Neural cell (in vitro differentiated cells): ENCODE measurements at regions not wholly inside any gene's neighbourhood (a gene's known extent, or its start where the extent isn't known, plus 50 kb on each side); places are given as distances from the start of the nearest gene placed in this dataset.

ENCODE experiments used
- H2AFZ ChIP-seq: fragments of 200-600, 300-800 bp; sonication (generic), shearing (Covaris generic); 2 replicates; pipeline ENCODE4 v1.6.0; 2014; ENCODE audit warnings: low read depth, mild to moderate bottlenecking, antibody characterized with exemption, low read length, moderate library complexity
- H3F3A ChIP-seq: fragments of 200-600 bp; shearing (Covaris generic); 2 replicates; pipeline ENCODE4 v1.6.1; 2016; ENCODE audit warnings: mild to moderate bottlenecking, moderate library complexity, mixed read lengths, antibody characterized with exemption, low read length; ENCODE audit not compliant: insufficient read depth, poor library complexity, severe bottlenecking
- H3K27ac ChIP-seq: fragments of 200-600, 300-800 bp; sonication (generic), shearing (Covaris generic); 2 replicates; pipeline ENCODE4 v1.5.1; 2014; ENCODE audit warnings: mild to moderate bottlenecking, low read length, moderate library complexity
- H3K27me3 ChIP-seq: fragments of 300-800, 200-600 bp; sonication (generic), shearing (Covaris generic); 2 replicates; pipeline ENCODE4 v1.6.0; 2014; ENCODE audit warnings: mild to moderate bottlenecking, low read depth, low read length, moderate library complexity; ENCODE audit not compliant: insufficient read depth
- H3K36me3 ChIP-seq: fragments of 300-800, 200-600 bp; sonication (generic), shearing (Covaris generic); 2 replicates; pipeline ENCODE4 v1.5.1; 2014; ENCODE audit warnings: mild to moderate bottlenecking, antibody characterized with exemption, low read length, moderate library complexity; ENCODE audit not compliant: insufficient read depth
- H3K4me2 ChIP-seq: fragments of 300-800, 200-600 bp; sonication (generic), shearing (Covaris generic); 2 replicates; pipeline ENCODE4 v1.6.0; 2014; ENCODE audit warnings: mild to moderate bottlenecking, low read length
- H3K4me3 ChIP-seq: fragments of 300-800, 200-600 bp; sonication (generic), shearing (Covaris generic); 2 replicates; pipeline ENCODE4 v1.5.1; 2014; ENCODE audit warnings: mild to moderate bottlenecking, low read length, moderate library complexity
- H3K79me2 ChIP-seq: fragments of 200-600 bp; shearing (Covaris generic); replicated peaks from 2 replicates; pipeline ENCODE4 v1.6.0; 2014; ENCODE audit warnings: mild to moderate bottlenecking, low read length, moderate library complexity; ENCODE audit not compliant: insufficient read depth
- H3K9ac ChIP-seq: fragments of 300-800, 200-600 bp; sonication (generic), shearing (Covaris generic); 2 replicates; pipeline ENCODE4 v1.6.1; 2016; ENCODE audit warnings: mild to moderate bottlenecking, low read length, mixed read lengths
- H3K9me2 ChIP-seq: fragments of 200-600 bp; shearing (Covaris generic); 2 replicates; pipeline ENCODE4 v1.6.1; 2016; ENCODE audit warnings: mild to moderate bottlenecking, low read length, mixed read lengths; ENCODE audit not compliant: insufficient read depth
- H3K9me3 ChIP-seq: fragments of 200-600, 300-800 bp; sonication (generic), shearing (Covaris generic); 2 replicates; pipeline ENCODE4 v1.6.1; 2016; ENCODE audit warnings: mild to moderate bottlenecking, mixed run types, low read length, moderate library complexity, mixed read lengths
- H4K20me1 ChIP-seq: fragments of 200-600 bp; shearing (Covaris generic); 2 replicates; pipeline ENCODE4 v1.6.1; 2016; ENCODE audit warnings: mild to moderate bottlenecking, mixed run types; ENCODE audit not compliant: insufficient read depth
- CTCF ChIP-seq: fragments of 450-650 bp; IDR thresholded peaks from 2 replicates; pipeline ENCODE4 v1.5.1; 2014; ENCODE audit warnings: antibody characterized with exemption, mild to moderate bottlenecking, moderate library complexity; ENCODE audit not compliant: poor library complexity, severe bottlenecking
- EP300 ChIP-seq: fragments of 450-650 bp; conservative IDR thresholded peaks from 2 replicates; pipeline ENCODE4 v1.6.1; 2014; ENCODE audit warnings: antibody characterized with exemption, mild to moderate bottlenecking, moderate library complexity; ENCODE audit not compliant: poor library complexity, severe bottlenecking
- EZH2 ChIP-seq: fragments of 200-600, 300-800 bp; shearing (Covaris generic), sonication (generic); IDR thresholded peaks from 2 replicates; pipeline ENCODE4 v1.6.1; 2014; ENCODE audit warnings: antibody characterized with exemption, low read length, borderline replicate concordance, mild to moderate bottlenecking; ENCODE audit not compliant: insufficient read depth, poor library complexity, severe bottlenecking
- MXI1 ChIP-seq: fragments of 450-650 bp; conservative IDR thresholded peaks from 2 replicates; pipeline ENCODE4 v1.6.1; 2014; ENCODE audit warnings: antibody characterized with exemption, mild to moderate bottlenecking; ENCODE audit not compliant: poor library complexity, severe bottlenecking
- POLR2AphosphoS5 ChIP-seq: IDR thresholded peaks from 2 replicates; pipeline ENCODE4 v1.6.1; 2012
- RAD21 ChIP-seq: fragments of 450-650 bp; conservative IDR thresholded peaks from 2 replicates; pipeline ENCODE4 v1.6.1; 2014; ENCODE audit warnings: antibody characterized with exemption, mild to moderate bottlenecking, moderate library complexity
- REST ChIP-seq: IDR thresholded peaks from 2 replicates; pipeline ENCODE4 v1.6.1; 2012; ENCODE audit warnings: borderline replicate concordance
- SMC3 ChIP-seq: fragments of 450-650 bp; conservative IDR thresholded peaks from 2 replicates; pipeline ENCODE4 v1.6.1; 2014; ENCODE audit warnings: antibody characterized with exemption, mild to moderate bottlenecking, moderate library complexity; ENCODE audit not compliant: poor library complexity
- TAF1 ChIP-seq: IDR thresholded peaks from 2 replicates; pipeline ENCODE4 v1.6.1; 2012; ENCODE audit warnings: low read depth

- H3K79me2 ChIP-seq, result no peaks in the 10 kb centered on the region
- H3K27ac ChIP-seq, result no peak overlapping the region
- H3K9ac ChIP-seq, result no peak overlapping the region
- H2AFZ ChIP-seq, result no peak overlapping the region
- no peak overlapping the region for H3K4me3 ChIP-seq
- H4K20me1 ChIP-seq, result no peaks in the 10 kb centered on the region
- no peaks in the 10 kb centered on the region for H3K36me3 ChIP-seq
- H3F3A ChIP-seq, result no peaks in the 10 kb centered on the region
- TF ChIP-seq SMC3, result no peak
- TF ChIP-seq POLR2AphosphoS5, result no peak
- no peaks in the 10 kb centered on the region for H3K9me3 ChIP-seq
- H3K9me2 ChIP-seq, result no peaks in the 10 kb centered on the region
- no peaks in the 10 kb centered on the region for H3K27me3 ChIP-seq
- H3K4me2 ChIP-seq, result no peak overlapping the region
Measured at GRCh38 chr10:10204415-10204814, 813.3 kb upstream of the CELF2 start.

GRCh38 chr10:10205906-10206305 lies 811.8 kb upstream of the CELF2 start:
- H3K79me2 ChIP-seq, result no peaks in the 10 kb centered on the region
- no peak overlapping the region for H3K27ac ChIP-seq
- H3K27me3 ChIP-seq, result no peaks in the 10 kb centered on the region
- no peak overlapping the region for H2AFZ ChIP-seq
- no peak overlapping the region for H3K4me2 ChIP-seq
- no peaks in the 10 kb centered on the region for H3F3A ChIP-seq
- no peak overlapping the region for H3K4me3 ChIP-seq
- no peaks in the 10 kb centered on the region for H4K20me1 ChIP-seq
- H3K9ac ChIP-seq, result no peak overlapping the region
- no peaks in the 10 kb centered on the region for H3K36me3 ChIP-seq
- no peaks in the 10 kb centered on the region for H3K9me2 ChIP-seq
- H3K9me3 ChIP-seq, result no peaks in the 10 kb centered on the region
- TF ChIP-seq CTCF, result no peak
- TF ChIP-seq SMC3, result no peak
- no peak for TF ChIP-seq POLR2AphosphoS5
- TF ChIP-seq EZH2, result no peak
- TF ChIP-seq TAF1, result no peak
- no peak for TF ChIP-seq RAD21
- no peak for TF ChIP-seq REST
- TF ChIP-seq EP300, result no peak
- no peak for TF ChIP-seq MXI1

- no peaks in the 10 kb centered on the region for H3K27me3 ChIP-seq
- no peaks in the 10 kb centered on the region for H3K79me2 ChIP-seq
- no peak overlapping the region for H3K9ac ChIP-seq
- H3K9me3 ChIP-seq, result no peaks in the 10 kb centered on the region
- no peak overlapping the region for H3K4me2 ChIP-seq
- H3K36me3 ChIP-seq, result no peaks in the 10 kb centered on the region
- H4K20me1 ChIP-seq, result no peaks in the 10 kb centered on the region
- H3K4me3 ChIP-seq, result no peak overlapping the region
- no peak overlapping the region for H2AFZ ChIP-seq
- TF ChIP-seq CTCF (no peak), EP300 (no peak), RAD21 (no peak), SMC3 (no peak), REST (no peak), POLR2AphosphoS5 (no peak), TAF1 (no peak), EZH2 (no peak), MXI1 (no peak)
- no peak overlapping the region for H3K27ac ChIP-seq
- no peaks in the 10 kb centered on the region for H3F3A ChIP-seq
- no peaks in the 10 kb centered on the region for H3K9me2 ChIP-seq
Measured at GRCh38 chr10:10207538-10207937, 810.1 kb upstream of the CELF2 start.
